HG03571 (cell line): ENCODE measurements at regions not wholly inside any gene's neighbourhood (a gene's known extent, or its start where the extent isn't known, plus 50 kb on each side); places are given as distances from the start of the nearest gene placed in this dataset.

Experiments used
- ATAC-seq: cut with Tn5 transposase; IDR thresholded peaks from one replicate; pipeline ENCODE4 v1.9.1; 2021; ENCODE audit not compliant: unreplicated experiment

DNA sequence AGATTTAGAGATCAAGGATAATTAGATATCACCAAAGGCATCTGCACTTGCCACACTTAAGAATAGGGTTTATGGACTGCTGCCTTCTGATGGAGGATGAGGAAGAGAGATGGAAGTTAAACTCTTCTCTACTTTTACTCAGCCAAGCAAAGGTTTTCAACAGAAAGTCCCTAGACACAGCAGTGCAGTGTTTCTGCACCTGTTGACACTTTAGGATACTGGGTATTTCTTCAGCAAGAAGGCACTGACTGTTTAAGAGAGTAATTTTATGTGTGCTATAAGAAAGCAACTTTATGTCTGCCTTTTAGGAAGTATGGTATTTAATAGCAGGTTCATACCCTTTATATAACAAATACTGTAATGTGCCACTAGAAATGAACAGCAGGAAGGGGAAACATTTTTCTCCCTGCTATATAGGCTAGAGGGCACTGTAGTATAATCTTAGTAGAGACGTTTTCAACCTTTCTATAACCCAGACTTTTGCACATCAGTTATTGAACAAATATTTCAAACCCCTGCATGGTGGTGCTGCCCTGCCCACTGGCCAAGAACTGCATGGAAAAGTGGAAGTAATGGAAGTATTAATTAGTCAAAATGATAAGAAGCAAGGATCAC lies 225.0 kb upstream of the GRIP1 start:
- ATAC-seq, result no peak

DNA sequence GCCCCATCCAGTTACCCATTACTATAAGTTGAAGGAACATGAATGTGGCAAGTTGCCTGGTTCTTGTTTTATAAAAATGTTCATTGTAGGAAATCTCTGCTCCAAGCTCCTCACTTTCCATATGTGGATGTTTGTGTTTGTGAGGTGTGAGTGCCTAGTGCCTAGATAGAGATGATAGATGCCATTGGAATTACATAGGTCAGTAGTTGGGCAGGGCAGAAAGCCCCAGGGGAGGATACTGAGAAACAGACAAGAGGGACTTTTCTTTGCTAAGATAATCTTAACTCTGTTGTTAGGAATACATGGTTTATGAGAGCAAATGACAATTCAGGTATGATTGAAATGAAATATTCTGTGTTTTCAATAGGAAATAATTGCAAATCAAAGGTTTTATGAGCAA lies 226.3 kb upstream of the GRIP1 start:
- ATAC-seq, result no peak

DNA sequence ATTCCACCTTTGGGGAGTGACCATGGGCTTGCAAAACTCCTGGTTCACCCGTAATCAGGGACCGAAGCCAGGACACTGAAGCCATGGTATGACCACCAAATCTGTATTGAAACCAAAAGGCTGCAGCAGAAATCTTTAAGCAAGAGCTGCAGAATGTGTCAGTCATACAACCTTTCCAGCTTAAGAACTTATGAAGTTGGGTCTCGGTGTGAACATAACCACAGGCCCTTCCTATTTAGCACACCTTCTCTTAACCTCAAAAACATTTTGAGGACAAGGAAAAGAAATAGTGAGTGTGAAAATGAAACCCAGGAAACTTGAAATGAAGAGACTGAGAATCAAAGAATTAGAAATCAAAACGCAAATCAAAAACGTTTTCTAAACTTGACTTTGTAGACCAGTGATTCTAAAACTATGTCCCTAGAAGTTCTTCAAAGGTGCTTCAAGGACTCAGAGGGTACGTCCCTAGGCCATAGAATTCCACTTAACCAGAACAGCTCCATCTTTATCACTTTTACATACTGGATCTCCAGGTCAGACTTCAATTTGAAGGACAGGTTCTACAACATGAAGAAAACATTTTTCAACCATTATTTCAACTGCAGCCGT lies 231.6 kb upstream of the GRIP1 start:
- ATAC-seq, result no peak

DNA sequence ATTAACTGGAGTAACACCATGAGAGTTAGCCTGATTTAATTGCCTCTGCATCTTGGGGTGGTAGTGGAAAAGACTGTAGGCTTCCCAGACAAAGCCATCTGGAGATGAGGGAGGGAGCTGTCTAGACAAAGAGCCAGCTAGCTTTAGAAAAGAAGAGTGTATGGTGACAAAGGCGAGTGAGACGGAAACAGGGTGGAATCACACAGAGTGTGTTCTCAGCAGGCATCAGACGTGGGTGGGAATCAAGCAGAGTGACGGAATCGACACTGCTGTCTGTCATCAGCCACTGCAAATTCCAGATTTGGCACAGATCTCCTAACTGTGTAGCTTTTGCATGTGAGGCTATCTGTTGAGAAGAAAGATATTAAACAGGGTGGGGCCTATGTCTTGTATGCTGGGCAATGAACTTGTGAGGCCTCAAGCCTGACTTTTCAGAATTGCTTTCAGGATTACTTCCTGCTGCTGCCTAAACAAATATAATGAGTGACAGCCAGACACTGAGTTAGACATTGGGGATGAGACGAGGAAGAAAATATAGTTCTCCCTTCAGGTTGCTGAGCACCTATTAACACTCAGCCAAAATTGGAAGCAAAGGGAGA lies 236.5 kb upstream of the GRIP1 start:
- ATAC-seq, result no peak

DNA sequence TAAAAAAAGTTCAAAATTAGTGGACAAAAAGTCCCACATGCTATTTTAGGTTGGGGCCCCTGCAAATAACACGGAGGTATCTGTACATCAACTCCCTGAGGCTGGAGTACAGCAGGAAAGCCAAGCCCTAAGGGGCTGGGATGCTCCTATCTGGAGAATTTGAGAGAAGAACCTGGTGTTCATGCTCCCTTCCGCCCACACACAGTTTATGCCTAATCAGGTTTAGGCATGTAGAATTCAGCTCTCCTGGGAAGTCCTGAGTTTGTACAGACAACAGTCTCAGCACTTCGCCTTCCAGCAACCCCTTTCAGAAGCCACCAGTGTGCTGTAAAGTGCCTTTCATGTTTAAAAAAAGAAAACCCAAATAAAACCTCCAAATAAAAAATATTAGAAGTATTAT lies 237.3 kb upstream of the GRIP1 start:
- ATAC-seq, result no peak

DNA sequence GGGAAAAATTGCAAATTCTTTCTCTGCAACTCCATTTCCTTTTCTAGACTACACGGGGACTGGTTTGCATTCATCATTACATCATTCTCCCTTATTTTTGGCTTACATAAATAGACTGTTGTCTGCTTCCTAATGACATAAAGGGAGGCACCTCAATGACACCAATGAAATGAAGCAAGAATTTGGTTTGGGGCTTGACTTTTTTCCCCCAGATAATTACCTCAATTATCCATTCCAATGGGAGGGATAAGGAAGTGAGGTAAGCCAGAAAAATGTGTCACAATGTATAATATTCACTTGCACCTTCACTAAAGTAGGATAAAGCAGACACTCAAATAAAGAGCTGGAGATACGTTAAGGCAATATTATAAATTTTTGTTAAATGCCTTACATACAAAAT lies 240.6 kb upstream of the GRIP1 start:
- no peak for ATAC-seq

DNA sequence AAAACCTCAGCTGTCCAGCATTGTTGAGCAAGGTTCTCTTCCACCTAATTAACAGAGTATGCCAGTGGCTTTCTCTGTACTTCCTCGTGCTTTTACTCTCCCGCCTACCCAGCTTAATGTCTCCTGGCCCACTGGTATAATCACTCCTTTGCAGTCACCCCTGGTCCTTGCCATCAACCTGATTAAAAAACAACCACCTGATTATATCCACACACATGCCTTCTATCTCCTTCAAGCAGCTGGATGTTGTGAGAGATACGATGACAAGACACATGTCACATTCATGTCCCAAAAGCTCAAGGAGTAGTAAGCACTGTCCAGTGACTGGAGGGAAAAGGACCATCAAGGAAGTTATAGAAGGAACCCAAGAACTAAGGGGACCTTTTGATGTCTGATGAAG lies 241.3 kb upstream of the GRIP1 start:
- ATAC-seq, result no peak

DNA sequence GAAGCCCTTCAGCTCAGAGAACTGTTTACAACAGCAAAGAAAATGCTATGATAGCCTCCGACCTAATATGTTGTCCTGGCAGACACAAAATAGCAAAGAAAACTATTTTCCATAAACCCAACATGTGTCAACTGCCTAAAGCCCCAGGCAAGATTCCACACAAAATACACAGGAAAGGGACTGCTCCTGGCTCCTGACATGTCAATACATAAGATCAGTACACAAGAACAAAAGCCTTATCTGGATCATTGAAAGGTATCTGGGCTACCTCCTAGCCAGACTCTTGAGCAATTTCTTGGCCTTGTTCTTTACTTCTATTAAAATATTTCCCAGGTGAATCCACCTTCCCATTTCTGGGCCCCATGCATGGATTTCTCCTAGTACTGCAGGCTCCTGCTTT lies 242.3 kb upstream of the GRIP1 start:
- no peak for ATAC-seq

DNA sequence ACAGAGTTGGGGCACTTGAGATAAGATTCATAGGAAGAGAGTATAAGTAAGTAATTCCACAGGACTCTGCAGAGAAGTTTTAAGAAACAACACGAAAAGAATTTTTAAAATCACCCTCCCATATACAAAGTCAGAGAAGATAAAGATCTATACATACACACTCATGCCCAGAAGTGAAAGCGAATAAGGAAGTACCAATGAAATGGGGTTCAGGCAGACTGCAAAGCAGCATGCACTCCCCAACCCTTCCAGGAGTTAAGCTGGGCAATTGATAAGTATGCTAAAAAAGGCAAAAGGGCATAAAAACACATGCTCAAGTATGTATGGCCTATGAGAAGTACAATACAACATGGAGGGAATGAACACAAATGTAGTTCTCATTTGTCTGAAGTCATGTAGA lies 246.2 kb upstream of the GRIP1 start:
- ATAC-seq, result no peak

DNA sequence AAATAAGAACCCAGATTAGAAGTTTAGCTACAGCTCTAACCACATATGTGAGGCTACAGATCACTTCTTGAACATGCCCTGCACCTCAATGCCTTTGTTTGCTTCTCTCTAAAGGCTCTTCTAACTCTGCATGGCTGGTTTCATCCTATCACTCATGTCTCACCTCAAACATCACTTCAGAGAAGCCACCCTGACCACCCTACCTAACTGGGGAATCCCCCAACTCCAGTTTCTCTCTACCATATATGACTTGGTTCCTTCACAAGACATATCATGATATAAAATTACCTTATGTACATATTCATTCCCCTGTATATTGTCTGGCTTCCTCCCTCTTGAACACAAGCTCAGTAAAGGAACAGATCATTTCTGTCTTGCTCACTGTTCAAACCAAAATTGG lies 250.2 kb upstream of the GRIP1 start:
- no peak for ATAC-seq

DNA sequence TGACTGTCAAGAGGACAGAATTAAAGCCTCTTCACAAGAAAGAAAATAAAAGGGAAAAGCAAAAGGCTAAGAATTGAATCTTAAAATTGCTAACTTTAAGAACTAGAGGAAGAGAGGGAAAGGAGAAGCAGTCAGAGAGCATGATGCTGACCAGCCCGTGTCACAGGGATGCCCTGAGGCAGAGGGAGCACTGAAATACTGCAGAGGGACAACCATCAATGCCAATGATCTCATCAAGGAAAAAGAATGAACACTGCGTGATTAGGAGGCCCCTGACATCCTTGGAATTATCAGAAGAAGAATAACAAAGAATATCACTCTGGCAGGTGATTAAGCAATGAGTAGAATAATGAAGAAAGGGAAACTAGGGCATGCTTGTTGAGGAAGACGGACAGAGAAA lies 252.2 kb upstream of the GRIP1 start:
- no peak for ATAC-seq

DNA sequence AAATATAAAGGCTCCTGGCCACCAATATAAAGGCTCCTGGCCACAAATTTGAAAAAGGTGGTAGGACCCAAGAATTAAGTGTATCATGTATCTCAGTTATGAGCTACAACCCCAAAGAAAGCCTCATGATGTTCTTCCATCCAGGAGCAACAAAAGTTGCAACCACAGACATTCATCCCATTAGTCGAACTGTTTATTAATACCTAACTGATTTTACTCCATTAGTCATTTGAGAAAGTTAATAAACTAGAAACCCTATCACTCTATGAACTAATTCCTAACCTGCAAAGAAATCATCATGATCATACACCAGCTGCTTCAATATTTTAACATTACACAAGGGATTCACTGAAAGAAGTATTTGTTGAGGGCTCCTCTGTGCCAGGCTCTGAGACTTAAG lies 253.2 kb upstream of the GRIP1 start:
- no peak for ATAC-seq

DNA sequence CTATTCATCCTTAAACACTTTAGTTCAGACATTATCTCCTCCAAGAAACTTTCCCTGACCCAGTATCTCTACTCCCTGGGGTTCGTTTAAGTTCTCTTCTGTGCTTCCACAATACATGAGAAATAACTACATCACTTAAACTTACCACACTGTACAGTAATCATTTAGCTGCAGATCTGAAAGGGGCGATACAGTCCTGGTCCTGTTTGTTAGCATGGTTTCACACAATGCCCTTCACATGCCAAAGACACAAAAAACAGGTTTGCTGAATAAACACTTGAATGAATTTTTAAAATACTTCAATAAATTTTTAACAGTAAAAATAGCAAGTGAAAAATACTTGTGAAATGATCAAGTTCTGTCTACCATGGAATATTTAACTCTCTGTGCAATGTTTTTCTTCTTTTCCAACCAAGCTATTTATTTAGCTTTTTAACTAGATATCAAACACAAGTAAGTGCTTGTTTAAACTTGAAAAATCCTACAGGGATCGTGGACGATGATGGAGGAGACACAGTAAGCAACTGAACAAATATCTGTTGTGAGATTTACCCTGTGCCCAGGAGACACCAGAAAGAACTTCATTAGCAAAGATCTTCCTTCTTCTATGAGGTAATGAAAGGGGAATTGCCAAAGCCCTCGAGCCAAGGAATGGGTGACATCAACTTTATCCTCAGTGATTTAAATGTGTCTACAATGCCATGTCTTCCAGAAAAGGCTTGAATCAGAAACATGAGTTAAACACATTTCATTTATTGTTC lies 255.6 kb upstream of the GRIP1 start:
- ATAC-seq, result no peak

DNA sequence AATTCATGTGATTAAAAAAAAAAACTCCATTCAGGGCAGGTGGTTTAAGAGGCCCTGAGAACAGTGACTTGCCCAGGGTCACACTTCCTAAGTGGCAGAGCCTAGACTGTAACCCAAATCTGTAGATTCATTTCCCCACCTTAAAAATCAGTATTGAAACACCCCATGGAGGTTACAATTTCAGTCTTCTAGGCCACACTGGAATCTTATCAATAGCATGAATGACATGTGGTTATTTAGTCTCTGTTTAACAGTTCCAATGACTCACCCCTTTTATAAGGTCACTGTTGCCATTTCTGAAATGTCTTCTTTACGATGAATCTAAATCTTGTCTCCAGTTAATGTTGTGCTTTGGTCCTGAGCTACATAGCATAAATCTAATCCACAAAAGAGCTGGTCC lies 262.3 kb upstream of the GRIP1 start:
- no peak for ATAC-seq

DNA sequence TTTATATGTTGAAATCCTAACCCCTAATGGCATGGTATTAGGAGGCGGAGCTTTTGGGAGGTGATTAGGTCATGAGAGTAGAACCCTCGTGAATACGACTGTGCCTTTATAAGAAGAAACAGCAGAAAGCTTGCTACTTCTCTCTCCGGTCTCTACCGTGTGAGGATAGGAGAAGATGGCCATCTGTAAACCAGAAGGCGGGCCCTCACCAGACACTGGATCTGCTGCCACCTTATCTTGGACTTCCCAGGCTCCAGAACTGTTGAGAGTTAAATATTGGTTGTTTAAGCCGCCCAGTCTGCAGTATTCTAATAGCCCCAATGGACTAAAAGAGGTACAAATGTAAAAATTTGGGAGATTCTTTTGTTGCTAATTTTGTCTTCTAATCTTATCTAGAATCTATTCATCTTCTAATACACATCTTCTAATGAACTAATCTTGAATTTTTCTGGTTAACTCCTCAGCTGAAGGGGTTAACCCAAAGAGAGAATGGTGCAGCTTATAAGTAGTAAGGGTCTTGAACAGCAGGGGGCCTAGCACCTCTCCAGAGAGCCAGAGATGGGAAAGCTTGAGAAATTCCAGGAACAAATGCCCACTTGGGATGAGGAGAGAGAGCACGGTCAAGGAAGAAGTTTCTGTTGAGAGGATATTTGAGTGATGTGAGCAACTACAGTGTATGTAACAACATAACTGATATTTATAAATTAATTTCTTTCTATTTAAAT lies 264.0 kb upstream of the GRIP1 start:
- ATAC-seq, result no peak

DNA sequence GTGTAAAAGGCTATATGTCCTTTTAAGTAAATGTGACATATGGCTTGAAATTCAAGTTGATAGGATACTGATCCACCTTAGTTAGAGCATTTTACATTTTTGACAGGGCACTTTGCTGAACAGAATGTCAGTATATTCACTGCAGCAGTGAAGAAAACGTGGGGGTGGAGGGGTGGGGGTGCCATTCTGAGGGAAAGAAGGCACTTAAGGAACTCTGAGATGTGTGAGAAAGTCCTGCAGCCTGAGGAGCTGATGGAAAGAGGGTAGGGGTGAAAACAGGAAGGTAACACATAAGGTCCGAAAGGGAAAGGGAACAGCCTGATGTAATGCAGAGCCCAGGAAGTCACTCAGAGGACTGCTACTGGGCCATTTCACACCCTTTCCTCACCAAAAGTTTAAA lies 265.5 kb upstream of the GRIP1 start:
- no peak for ATAC-seq

DNA sequence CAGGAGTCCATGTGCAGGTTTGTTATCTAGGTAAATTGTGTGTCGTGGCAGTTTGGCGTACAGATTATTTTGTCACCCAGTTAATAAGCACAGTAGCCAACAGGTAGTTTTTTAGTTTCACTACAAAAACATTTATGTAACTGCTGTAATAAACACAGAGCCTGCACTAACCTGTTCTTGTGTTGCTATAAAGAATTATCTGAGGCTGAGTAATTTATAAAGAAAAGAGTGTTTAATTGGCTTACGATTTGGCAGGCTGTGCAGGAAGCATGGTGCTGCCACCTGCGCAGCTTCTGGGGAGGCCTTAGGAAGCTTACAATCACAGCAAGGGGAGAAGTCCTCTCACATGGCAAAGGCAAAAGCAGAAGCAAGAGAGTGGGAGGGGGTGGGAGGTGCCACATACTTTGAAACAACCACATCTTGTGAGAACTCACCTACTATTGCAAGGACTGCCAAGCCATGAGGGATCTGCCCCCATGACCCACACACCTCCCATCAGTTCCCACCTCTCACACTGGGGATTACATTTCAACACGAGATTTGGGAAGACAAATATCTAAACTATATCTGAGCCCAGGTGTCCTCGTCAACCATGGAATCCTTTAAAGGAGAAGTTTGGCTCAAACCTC lies 266.4 kb upstream of the GRIP1 start:
- no peak for ATAC-seq

DNA sequence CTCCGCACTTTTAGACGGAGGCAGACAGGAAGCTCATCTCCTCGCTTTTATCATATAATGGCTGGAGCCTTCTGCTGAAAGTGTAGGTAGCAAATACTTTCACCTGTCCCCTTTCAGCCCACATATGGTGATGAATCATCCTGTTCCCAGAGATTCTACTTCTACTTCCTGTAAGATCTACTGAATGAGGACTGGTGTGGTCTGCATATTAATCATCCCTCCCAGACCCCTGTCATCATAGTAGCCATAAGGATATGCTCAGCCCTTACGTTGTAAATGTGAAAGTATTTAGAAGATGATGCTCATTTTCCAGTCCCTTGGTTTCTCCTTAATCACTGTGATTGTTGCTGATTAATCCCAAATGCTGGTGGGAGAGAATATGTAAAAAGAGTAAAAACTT lies 268.2 kb upstream of the GRIP1 start:
- ATAC-seq, result no peak

DNA sequence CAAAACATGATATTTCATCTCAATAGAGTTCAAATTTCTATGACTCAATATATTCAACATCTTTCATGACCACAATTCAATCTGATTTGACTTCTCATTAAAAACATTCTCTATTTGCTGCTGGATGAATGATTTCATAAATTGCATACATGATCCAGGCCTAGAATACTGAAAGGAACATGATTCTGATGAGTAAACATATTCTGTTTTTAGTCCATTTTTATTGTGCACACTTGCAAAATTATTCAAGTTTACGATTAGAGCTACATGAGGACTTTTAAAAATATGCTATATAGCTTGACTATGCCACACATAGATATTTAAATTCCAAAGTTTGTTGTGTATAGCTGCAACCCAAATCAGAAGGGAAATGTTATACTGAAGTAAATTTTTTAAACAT lies 273.8 kb upstream of the GRIP1 start:
- no peak for ATAC-seq

DNA sequence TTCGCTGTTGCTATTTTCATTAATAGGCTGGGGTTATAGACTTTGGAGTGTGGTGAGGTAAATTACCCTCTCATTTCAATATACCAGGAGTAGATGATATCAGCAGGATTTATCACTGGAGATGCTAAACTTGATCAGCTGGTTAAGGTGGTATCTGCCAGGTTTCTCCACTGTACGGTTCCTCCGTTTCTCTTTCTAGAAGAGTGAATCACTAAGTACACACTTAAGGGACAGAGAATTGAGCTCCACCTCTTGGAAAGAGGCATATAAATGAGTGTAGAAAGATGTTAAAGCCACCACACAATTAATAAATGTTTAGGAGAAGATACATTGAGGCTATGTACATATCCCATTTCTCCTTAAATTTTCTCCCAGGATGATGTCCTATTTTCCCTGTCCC lies 277.4 kb upstream of the GRIP1 start:
- no peak for ATAC-seq

DNA sequence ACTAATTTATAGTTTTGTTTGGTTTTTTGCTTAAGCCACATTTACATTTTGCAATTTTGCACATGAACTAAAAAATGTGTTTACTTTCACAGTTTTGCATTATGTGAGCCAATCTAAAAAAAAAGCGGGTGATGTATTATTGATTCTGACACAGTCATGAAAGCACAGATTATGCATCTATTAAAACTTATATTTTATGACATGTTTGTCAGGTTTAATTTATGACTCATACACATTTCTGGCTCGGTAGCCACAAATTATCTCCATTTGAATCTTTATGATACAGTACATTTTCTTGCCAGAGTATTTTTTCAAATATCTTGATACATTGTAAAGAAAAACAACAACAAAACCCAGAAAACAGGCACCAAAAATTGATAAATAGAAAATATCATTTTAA lies 280.4 kb upstream of the GRIP1 start:
- no peak for ATAC-seq
